ENCODE measurements at regions not wholly inside any gene's neighbourhood (a gene's known extent, or its start where the extent isn't known, plus 50 kb on each side); places are given as distances from the start of the nearest gene placed in this dataset.
A peak's percentile ranks its signal among the peaks of the same experiment; 100 is the strongest.

GRCh38 chr6:137645850-137646249 is 151.7 kb upstream of the OLIG3 start:
- intact Hi-C loops (cut with DNase I) = loop anchor here in 4 of 10 donors (10.0 kb wide), 2 partner anchors 371 to 681 kb away; no protein-coding TSS in a partner anchor
- no peaks in the 10 kb centered on the region for H3K36me3 ChIP-seq
- no peaks in the 10 kb centered on the region for H3K27me3 ChIP-seq
- H3K9me3 ChIP-seq = no peaks in the 10 kb centered on the region
- ATAC-seq (no peak), DNase-seq (no peak)
- no peak overlapping the region for H3K4me3 ChIP-seq
- no peak for TF ChIP-seq POLR2A (IDR thresholded peaks at IDR 0.05)
- TF ChIP-seq CTCF (IDR thresholded peaks at IDR 0.05) = no peak
- H3K4me1 ChIP-seq = peaks cover 0 to 23% (median 4%) of the 10 kb centered on the region in 12 donors
- no peak overlapping the region for H3K27ac ChIP-seq
- 91 to 94% (median 93%) methylated on average over 10 to 13 of the region's 13 CpGs for WGBS, 4 donors

- no peak for TF ChIP-seq CTCF (IDR thresholded peaks at IDR 0.05)
- intact Hi-C loops (cut with DNase I) = loop anchor here in 4 of 10 donors (10.0 kb wide), 2 partner anchors 372 to 682 kb away; no protein-coding TSS in a partner anchor
- Histone ChIP-seq H3K4me3 (no peak overlapping the region), H3K9me3 (no peaks in the 10 kb centered on the region), H3K36me3 (no peaks in the 10 kb centered on the region), H3K4me1 (peaks cover 0 to 23% (median 4%) of the 10 kb centered on the region in 12 donors), H3K27ac (no peak overlapping the region), H3K27me3 (no peaks in the 10 kb centered on the region)
- no peak for ATAC-seq
- no peak for DNase-seq
- 0% methylated on average over 1 of the region's 1 CpG; no CpG with 5 or more reads in 3 of the 4 donors for WGBS, 4 donors
These were observed 152.3 kb upstream of the OLIG3 start for GRCh38 chr6:137646484-137646883.

DNA sequence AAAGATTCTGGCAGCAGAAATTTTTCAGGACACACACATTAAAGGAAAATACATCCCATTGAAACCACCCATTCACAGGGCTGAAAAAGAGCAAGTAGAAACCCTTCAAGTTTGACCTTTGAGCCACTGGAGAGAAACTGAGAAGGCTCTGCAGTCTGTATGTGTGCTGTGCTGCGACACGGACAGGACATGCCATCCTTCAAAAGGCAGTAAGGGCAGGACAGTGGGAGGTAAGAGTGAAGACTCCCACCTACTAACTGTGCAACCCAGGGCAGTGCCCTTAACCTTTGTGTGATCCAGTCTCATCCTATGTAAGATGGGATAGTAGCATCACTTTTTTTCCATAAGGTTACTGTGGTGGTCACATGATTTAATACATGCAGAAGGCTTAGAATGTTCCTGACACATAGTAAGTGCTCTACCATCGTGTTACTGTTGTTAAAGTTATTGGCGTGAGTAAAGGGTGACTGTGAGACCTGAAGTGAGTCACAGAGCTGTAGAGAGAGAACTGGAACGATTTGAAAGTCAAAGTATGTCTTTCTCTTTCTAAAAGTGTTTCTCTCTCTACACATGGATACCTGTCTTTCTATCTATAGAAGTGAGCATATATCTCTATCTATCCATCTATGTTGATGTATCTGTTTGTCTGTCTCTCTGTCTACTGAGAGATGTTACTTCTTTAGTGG is 153.7 kb upstream of the OLIG3 start:
- Histone ChIP-seq H3K4me1 (peaks cover 0 to 23% (median 4%) of the 10 kb centered on the region in 12 donors), H3K4me3 (no peak overlapping the region), H3K27ac (peak overlapping the region in 1 of 12 donors; percentile 5), H3K36me3 (no peaks in the 10 kb centered on the region), H3K27me3 (no peaks in the 10 kb centered on the region), H3K9me3 (peaks cover 0 to 6% (median 2%) of the 10 kb centered on the region in 12 donors)
- WGBS, 4 donors = 72 to 86% (median 79%) methylated on average over 5 of the region's 5 CpGs
- DNase-seq (no peak), ATAC-seq (peak in 2 of 4 donors; percentile 29 to 33)
- no peak for TF ChIP-seq CTCF (IDR thresholded peaks at IDR 0.05)
- no peak for TF ChIP-seq POLR2A (IDR thresholded peaks at IDR 0.05)
- intact Hi-C loops (cut with DNase I) = loop anchor here in 4 of 10 donors (10.0 kb wide), 2 partner anchors 373 to 683 kb away; no protein-coding TSS in a partner anchor

DNA sequence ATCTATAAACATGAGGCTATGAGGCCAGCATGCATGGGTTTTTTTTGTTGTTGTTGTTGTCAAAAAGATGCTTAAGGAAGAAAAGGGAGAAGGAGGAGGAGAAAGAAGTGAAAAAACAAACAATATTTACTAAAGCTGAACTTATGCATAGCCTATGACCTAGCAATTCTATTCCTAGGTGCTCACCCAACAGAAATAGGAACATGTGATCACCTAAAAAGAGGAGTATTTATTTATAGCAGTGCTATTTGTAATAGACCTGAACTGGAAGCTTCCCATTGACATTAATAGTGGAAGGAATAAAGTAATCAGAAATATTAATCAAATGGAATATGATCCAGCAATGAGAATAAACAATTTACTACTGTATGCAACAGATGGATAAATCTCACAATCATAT is 156.5 kb upstream of the OLIG3 start:
- H3K27me3 ChIP-seq = no peaks in the 10 kb centered on the region
- no peak for DNase-seq
- peak; percentile 36 to 71 (median 62) for ATAC-seq
- peaks cover 0 to 35% (median 23%) of the 10 kb centered on the region in 12 donors for H3K9me3 ChIP-seq
- no peaks in the 10 kb centered on the region for H3K36me3 ChIP-seq
- TF ChIP-seq CTCF (IDR thresholded peaks at IDR 0.05) (no peak), POLR2A (IDR thresholded peaks at IDR 0.05) (no peak)
- peak overlapping the region in 5 of 12 donors; percentile 1 to 61 (median 29) for H3K27ac ChIP-seq
- peaks cover 0 to 23% (median 4%) of the 10 kb centered on the region in 12 donors for H3K4me1 ChIP-seq
- intact Hi-C loops (cut with DNase I) = no loop called here
- no peak overlapping the region for H3K4me3 ChIP-seq

All from heart left ventricle (tissue), 16 donors.